ENCODE measurements at regions not wholly inside any gene's neighbourhood (a gene's known extent, or its start where the extent isn't known, plus 50 kb on each side); places are given as distances from the start of the nearest gene placed in this dataset.
A peak's percentile ranks its signal among the peaks of the same experiment; 100 is the strongest.

DNA sequence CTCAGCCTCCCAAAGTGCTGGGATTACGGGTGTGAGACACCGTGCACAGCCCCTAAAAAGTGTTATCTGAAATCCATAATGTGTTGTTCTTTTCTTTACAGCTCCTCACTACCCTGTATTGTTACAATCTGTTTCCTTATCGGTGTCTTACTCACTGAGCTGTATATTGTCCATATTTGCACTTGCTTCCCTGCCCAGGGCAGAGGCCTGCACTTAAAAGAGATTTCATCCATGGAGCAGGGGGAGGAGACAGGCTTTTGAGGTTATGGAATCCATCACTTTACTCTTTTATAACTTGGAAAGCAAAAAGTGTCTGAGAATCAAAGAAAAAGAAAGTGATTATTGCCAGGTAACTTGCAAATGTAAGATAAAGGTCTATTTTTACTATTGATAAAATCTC, 251.0 kb downstream of the DIO2 start:
- DNase-seq, result peak in 1 of 3 experiments; percentile 26

GRCh38 chr14:79951572-79951971, 259.7 kb downstream of the DIO2 start:
- DNase-seq, result no peak

DNA sequence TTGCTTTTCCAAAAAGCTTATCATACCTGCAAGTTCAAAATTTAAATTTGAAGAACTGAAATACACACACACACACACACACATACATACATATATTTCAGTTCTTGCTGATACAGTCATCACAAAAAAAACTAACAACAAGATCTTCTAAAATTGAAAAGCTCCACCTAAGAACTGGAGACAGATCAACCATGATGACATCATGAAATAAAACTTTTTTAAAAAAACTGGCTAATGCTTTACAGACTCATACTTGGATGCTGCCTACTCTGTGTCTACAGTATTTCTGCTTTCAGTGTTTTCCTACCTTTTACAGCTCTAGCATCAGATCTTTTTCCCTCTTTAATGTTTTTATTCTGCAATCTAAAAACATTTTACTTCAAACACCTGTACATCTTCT, 261.4 kb downstream of the DIO2 start:
- DNase-seq, result no peak

- DNase-seq, result peak in 1 of 3 experiments; percentile 85
These were observed 263.8 kb downstream of the DIO2 start for GRCh38 chr14:79947440-79948054.

- DNase-seq, result no peak
These were observed 272.1 kb downstream of the DIO2 start for GRCh38 chr14:79939235-79939634.

GRCh38 chr14:79938185-79938584, 273.1 kb downstream of the DIO2 start:
- no peak for DNase-seq

DNA sequence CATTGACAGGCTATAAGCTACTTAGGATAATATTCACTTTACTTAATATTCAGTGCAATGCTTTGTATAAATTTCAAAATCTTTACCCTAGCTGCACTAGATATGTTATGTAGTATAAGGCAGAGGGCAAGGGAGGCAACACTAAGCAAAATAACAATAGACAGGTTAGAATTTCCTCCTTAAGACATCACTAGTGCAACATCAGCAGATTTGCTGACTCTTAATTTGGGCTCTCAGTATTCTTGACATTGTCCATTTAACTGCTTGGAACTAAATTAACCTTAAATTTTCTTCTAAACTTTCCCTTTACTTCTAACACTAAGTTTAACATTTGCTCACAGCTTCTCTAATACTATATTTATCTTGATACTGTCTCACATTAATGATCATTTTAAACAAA, 273.9 kb downstream of the DIO2 start:
- DNase-seq, result no peak

DNA sequence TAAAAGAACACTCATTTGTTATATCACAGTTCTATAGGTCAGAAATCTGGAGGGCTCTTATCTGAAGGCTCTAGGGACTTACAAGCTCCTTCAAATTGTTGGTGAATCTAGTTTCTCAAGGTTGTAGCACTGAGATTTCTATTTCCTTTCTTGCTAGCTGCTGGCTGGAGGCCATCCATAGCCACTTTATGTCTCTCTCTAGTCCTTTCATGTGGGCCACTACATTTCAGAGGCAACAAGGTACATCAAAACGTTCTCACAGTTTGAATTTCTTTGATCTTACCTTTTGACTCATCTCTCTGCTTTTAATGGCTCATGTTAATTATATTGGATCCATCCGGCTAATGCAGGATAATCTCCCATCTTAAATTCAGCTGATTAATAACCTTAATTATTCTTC, 286.8 kb downstream of the DIO2 start:
- no peak for DNase-seq

DNA sequence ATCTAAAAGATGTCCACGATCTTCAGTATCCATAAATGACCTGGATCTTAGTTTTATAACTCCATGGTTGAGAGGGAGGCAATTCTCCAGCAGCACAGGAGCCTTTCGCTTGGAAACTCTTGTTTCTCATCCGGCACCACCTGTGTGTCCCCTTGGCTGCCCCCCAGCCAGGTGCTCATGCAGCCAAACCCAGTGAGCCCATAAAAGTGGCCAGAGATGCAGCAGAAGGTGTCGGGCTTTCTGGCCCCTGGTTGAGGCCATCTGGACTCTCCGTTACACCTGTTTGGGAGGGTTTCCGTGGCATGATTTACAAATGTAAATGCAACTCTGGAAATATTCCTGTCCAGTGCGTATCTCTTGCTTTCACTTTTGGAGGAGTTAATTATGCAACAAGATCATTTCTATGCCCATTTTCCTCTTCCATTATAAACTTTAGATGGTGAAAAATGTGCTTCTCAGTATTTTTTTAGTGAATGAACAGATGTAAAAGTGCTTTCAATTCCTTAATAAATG, 291.1 kb downstream of the DIO2 start:
- DNase-seq, result no peak

Data from NCI-H1417 (cell line).